ENCODE measurements at regions not wholly inside any gene's neighbourhood (a gene's known extent, or its start where the extent isn't known, plus 50 kb on each side); places are given as distances from the start of the nearest gene placed in this dataset.
A peak's percentile ranks its signal among the peaks of the same experiment; 100 is the strongest.

- Histone ChIP-seq H3K4me3 (ENCODE audit: low read length in 2 of 2) (no peak overlapping the region), H3K4me1 (ENCODE audit: control insufficient read depth in 1 of 2, insufficient read depth in 2 of 2, low read length in 2 of 2) (no peaks in the 10 kb centered on the region), H3K9me3 (ENCODE audit: control insufficient read depth, low read length) (no peaks in the 10 kb centered on the region), H3K27ac (ENCODE audit: low read depth in 1 of 2, low read length in 2 of 2) (no peak overlapping the region), H3K27me3 (ENCODE audit: control insufficient read depth in 1 of 2, insufficient read depth in 2 of 2, low read length in 1 of 2) (no peaks in the 10 kb centered on the region), H3K36me3 (ENCODE audit: control insufficient read depth in 1 of 2, insufficient read depth in 2 of 2, low read length in 1 of 2) (no peaks in the 10 kb centered on the region)
- DNase-seq (no peak), ATAC-seq (ENCODE audit: low FRiP score) (no peak)
- intact Hi-C loops (cut with DNase I): no loop called here
- 79 to 86% methylated on average over 7 of the region's 7 CpGs for WGBS, 2 donors
Measured at GRCh38 chr20:53679597-53680309, 86.1 kb upstream of the ZNF217 start.

GRCh38 chr20:53678990-53679596 lies 85.5 kb upstream of the ZNF217 start:
- Histone ChIP-seq H3K36me3 (ENCODE audit: control insufficient read depth in 1 of 2, insufficient read depth in 2 of 2, low read length in 1 of 2) (no peaks in the 10 kb centered on the region), H3K4me3 (ENCODE audit: low read length in 2 of 2) (no peak overlapping the region), H3K9me3 (ENCODE audit: control insufficient read depth, low read length) (no peaks in the 10 kb centered on the region), H3K27me3 (ENCODE audit: control insufficient read depth in 1 of 2, insufficient read depth in 2 of 2, low read length in 1 of 2) (no peaks in the 10 kb centered on the region), H3K27ac (ENCODE audit: low read depth in 1 of 2, low read length in 2 of 2) (no peak overlapping the region), H3K4me1 (ENCODE audit: control insufficient read depth in 1 of 2, insufficient read depth in 2 of 2, low read length in 2 of 2) (no peaks in the 10 kb centered on the region)
- 91 to 95% methylated on average over 3 of the region's 3 CpGs for WGBS, 2 donors
- DNase-seq: no peak
- no peak for ATAC-seq (ENCODE audit: low FRiP score)
- intact Hi-C loops (cut with DNase I): no loop called here

- intact Hi-C loops (cut with DNase I): no loop called here
- ATAC-seq (ENCODE audit: low FRiP score) (no peak), DNase-seq (no peak)
- no peaks in the 10 kb centered on the region for H3K4me1 ChIP-seq (ENCODE audit: control insufficient read depth in 1 of 2, insufficient read depth in 2 of 2, low read length in 2 of 2)
- no peaks in the 10 kb centered on the region for H3K9me3 ChIP-seq (ENCODE audit: control insufficient read depth, low read length)
- H3K4me3 ChIP-seq (ENCODE audit: low read length in 2 of 2): no peak overlapping the region
- 86 to 87% methylated on average over 7 of the region's 7 CpGs for WGBS, 2 donors
- no peaks in the 10 kb centered on the region for H3K27me3 ChIP-seq (ENCODE audit: control insufficient read depth in 1 of 2, insufficient read depth in 2 of 2, low read length in 1 of 2)
- H3K27ac ChIP-seq (ENCODE audit: low read depth in 1 of 2, low read length in 2 of 2): no peak overlapping the region
- no peaks in the 10 kb centered on the region for H3K36me3 ChIP-seq (ENCODE audit: control insufficient read depth in 1 of 2, insufficient read depth in 2 of 2, low read length in 1 of 2)
Measured at GRCh38 chr20:53678315-53678989, 84.8 kb upstream of the ZNF217 start.

- H3K4me1 ChIP-seq (ENCODE audit: control insufficient read depth in 1 of 2, insufficient read depth in 2 of 2, low read length in 2 of 2): no peaks in the 10 kb centered on the region
- H3K36me3 ChIP-seq (ENCODE audit: control insufficient read depth in 1 of 2, insufficient read depth in 2 of 2, low read length in 1 of 2): no peaks in the 10 kb centered on the region
- DNase-seq (peak in 1 of 2 donors; percentile 55), ATAC-seq (ENCODE audit: low FRiP score) (no peak)
- H3K4me3 ChIP-seq (ENCODE audit: low read length in 2 of 2): no peak overlapping the region
- WGBS, 2 donors: 19 to 25% methylated on average over 12 of the region's 12 CpGs
- no peak overlapping the region for H3K27ac ChIP-seq (ENCODE audit: low read depth in 1 of 2, low read length in 2 of 2)
- intact Hi-C loops (cut with DNase I): no loop called here
- H3K27me3 ChIP-seq (ENCODE audit: control insufficient read depth in 1 of 2, insufficient read depth in 2 of 2, low read length in 1 of 2): no peaks in the 10 kb centered on the region
- H3K9me3 ChIP-seq (ENCODE audit: control insufficient read depth, low read length): no peaks in the 10 kb centered on the region
Measured at GRCh38 chr20:53677447-53678314, 84.0 kb upstream of the ZNF217 start.

GRCh38 chr20:53676987-53677386 lies 83.3 kb upstream of the ZNF217 start:
- no peak overlapping the region for H3K4me3 ChIP-seq (ENCODE audit: low read length in 2 of 2)
- no peak for DNase-seq
- H3K36me3 ChIP-seq (ENCODE audit: control insufficient read depth in 1 of 2, insufficient read depth in 2 of 2, low read length in 1 of 2): no peaks in the 10 kb centered on the region
- no peak overlapping the region for H3K27ac ChIP-seq (ENCODE audit: low read depth in 1 of 2, low read length in 2 of 2)
- H3K4me1 ChIP-seq (ENCODE audit: control insufficient read depth in 1 of 2, insufficient read depth in 2 of 2, low read length in 2 of 2): no peaks in the 10 kb centered on the region
- no peak for ATAC-seq (ENCODE audit: low FRiP score)
- intact Hi-C loops (cut with DNase I): no loop called here
- WGBS, 2 donors: 87% methylated on average over 8 of the region's 8 CpGs
- no peaks in the 10 kb centered on the region for H3K27me3 ChIP-seq (ENCODE audit: control insufficient read depth in 1 of 2, insufficient read depth in 2 of 2, low read length in 1 of 2)
- no peaks in the 10 kb centered on the region for H3K9me3 ChIP-seq (ENCODE audit: control insufficient read depth, low read length)

GRCh38 chr20:53676519-53676822 lies 82.8 kb upstream of the ZNF217 start:
- Histone ChIP-seq H3K4me3 (ENCODE audit: low read length in 2 of 2) (no peak overlapping the region), H3K27ac (ENCODE audit: low read depth in 1 of 2, low read length in 2 of 2) (no peak overlapping the region), H3K27me3 (ENCODE audit: control insufficient read depth in 1 of 2, insufficient read depth in 2 of 2, low read length in 1 of 2) (no peaks in the 10 kb centered on the region), H3K36me3 (ENCODE audit: control insufficient read depth in 1 of 2, insufficient read depth in 2 of 2, low read length in 1 of 2) (no peaks in the 10 kb centered on the region), H3K9me3 (ENCODE audit: control insufficient read depth, low read length) (no peaks in the 10 kb centered on the region), H3K4me1 (ENCODE audit: control insufficient read depth in 1 of 2, insufficient read depth in 2 of 2, low read length in 2 of 2) (no peaks in the 10 kb centered on the region)
- intact Hi-C loops (cut with DNase I): no loop called here
- DNase-seq (no peak), ATAC-seq (ENCODE audit: low FRiP score) (no peak)
- 58% methylated on average over 2 of the region's 2 CpGs for WGBS, 2 donors

- H3K27ac ChIP-seq (ENCODE audit: low read depth in 1 of 2, low read length in 2 of 2): no peak overlapping the region
- no peak overlapping the region for H3K4me3 ChIP-seq (ENCODE audit: low read length in 2 of 2)
- ATAC-seq (ENCODE audit: low FRiP score) (no peak), DNase-seq (no peak)
- 65 to 68% methylated on average over 10 of the region's 10 CpGs for WGBS, 2 donors
- intact Hi-C loops (cut with DNase I): no loop called here
- no peaks in the 10 kb centered on the region for H3K27me3 ChIP-seq (ENCODE audit: control insufficient read depth in 1 of 2, insufficient read depth in 2 of 2, low read length in 1 of 2)
- no peaks in the 10 kb centered on the region for H3K4me1 ChIP-seq (ENCODE audit: control insufficient read depth in 1 of 2, insufficient read depth in 2 of 2, low read length in 2 of 2)
- H3K36me3 ChIP-seq (ENCODE audit: control insufficient read depth in 1 of 2, insufficient read depth in 2 of 2, low read length in 1 of 2): no peaks in the 10 kb centered on the region
- no peaks in the 10 kb centered on the region for H3K9me3 ChIP-seq (ENCODE audit: control insufficient read depth, low read length)
Measured at GRCh38 chr20:53672484-53673129, 79.0 kb upstream of the ZNF217 start.

- no peak for DNase-seq
- no peaks in the 10 kb centered on the region for H3K4me1 ChIP-seq (ENCODE audit: control insufficient read depth in 1 of 2, insufficient read depth in 2 of 2, low read length in 2 of 2)
- intact Hi-C loops (cut with DNase I): no loop called here
- no peaks in the 10 kb centered on the region for H3K27me3 ChIP-seq (ENCODE audit: control insufficient read depth in 1 of 2, insufficient read depth in 2 of 2, low read length in 1 of 2)
- H3K9me3 ChIP-seq (ENCODE audit: control insufficient read depth, low read length): no peaks in the 10 kb centered on the region
- H3K4me3 ChIP-seq (ENCODE audit: low read length in 2 of 2): no peak overlapping the region
- H3K27ac ChIP-seq (ENCODE audit: low read depth in 1 of 2, low read length in 2 of 2): no peak overlapping the region
- H3K36me3 ChIP-seq (ENCODE audit: control insufficient read depth in 1 of 2, insufficient read depth in 2 of 2, low read length in 1 of 2): no peaks in the 10 kb centered on the region
- 89 to 91% methylated on average over 2 of the region's 2 CpGs for WGBS, 2 donors
- no peak for ATAC-seq (ENCODE audit: low FRiP score)
Measured at GRCh38 chr20:53671370-53671769, 77.7 kb upstream of the ZNF217 start.

All from aorta (tissue), 5 donors.